Activated CD4-positive, CD25-positive, alpha-beta regulatory T cell treated with anti-CD3 and anti-CD28 coated beads, Interleukin-2, amount 50 U/mL, for 24 hours (primary cell): ENCODE measurements at regions not wholly inside any gene's neighbourhood (a gene's known extent, or its start where the extent isn't known, plus 50 kb on each side); places are given as distances from the start of the nearest gene placed in this dataset.
"Not testable (repeated sequence)": the region's sequence is repeated elsewhere in the genome, so short reads cannot be mapped to it uniquely, and the experiment has no call there.

ENCODE experiments used
- ATAC-seq, 2 donors: fragments of 150-1000 bp; cut with Tn5 transposase; one replicate each; pipeline ENCODE4 v1.10.0; 2021; ENCODE audit warnings: mild to moderate bottlenecking in 1 of 2, moderate library complexity in 1 of 2

DNA sequence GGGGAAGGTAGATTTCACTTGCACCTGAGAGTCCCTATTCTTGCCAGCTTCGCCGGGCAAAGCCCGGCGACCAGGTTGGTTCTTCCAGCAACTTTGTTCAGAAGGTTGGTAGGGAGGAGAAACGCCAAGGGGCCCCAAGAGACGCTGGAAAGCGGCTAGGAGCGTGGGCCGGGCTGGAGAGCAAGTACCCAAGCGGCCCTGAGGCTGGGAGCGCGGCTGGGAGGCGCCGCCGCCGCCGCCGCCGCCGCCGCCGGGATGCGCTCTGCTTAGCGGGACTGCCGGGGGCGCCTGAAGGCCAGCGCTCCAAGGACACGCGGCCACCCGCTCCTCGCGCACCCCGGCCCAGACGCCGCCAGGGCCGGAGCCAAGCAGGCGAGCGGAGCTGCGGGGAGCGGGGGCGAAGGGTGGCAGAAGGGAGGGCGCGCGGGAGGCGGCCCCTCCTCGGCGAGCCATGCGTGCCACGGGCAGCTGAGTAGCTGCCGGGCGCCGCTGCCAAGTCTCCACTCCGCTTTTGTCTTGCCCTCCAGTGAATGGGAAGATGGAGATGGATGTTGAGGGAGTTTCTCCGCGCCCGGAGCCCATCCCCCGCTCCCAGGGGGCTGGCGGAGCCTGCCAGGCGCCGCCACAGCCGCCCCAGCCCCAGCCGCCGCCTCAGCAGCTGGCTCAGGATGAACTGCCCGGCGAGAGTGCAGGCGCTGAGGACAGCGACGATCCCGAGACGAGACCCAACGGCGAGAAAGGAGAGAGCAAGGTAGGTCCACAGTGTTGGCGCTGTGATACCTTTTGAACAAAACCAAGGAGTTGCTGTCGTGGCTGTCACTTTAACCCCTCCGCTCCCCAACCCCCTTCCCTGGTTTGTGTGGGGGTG is 227.4 kb upstream of the AZI2 start:
- no peak for ATAC-seq

DNA sequence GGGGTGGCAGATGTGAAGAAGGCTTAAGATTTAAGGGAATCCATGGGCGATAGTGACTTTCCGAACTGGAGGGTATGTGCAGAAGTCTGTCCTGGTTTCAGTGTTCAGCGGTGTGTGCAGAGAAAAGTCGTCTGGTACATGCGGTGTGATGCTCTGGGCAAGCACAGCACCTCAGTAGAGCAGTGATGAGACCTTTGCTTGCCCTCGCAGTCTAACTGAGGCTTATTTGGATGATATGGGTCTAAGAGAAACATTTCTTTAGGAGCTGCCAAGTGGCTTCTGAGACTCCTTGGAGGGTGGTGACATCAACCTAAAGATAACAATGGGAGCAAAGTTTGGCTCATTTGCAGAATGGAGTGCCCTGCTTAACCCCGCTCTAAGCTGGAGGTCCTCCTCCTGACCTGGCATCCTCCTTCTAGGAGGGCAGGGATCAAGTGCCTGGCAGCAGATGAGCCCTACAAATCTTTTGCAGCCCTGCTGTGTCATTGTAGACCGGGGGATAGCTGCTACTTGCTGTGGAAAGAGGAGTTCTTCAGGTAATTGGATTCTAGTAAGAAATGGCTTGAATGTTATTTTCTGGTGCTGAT is 228.1 kb upstream of the AZI2 start:
- ATAC-seq, result no peak

DNA sequence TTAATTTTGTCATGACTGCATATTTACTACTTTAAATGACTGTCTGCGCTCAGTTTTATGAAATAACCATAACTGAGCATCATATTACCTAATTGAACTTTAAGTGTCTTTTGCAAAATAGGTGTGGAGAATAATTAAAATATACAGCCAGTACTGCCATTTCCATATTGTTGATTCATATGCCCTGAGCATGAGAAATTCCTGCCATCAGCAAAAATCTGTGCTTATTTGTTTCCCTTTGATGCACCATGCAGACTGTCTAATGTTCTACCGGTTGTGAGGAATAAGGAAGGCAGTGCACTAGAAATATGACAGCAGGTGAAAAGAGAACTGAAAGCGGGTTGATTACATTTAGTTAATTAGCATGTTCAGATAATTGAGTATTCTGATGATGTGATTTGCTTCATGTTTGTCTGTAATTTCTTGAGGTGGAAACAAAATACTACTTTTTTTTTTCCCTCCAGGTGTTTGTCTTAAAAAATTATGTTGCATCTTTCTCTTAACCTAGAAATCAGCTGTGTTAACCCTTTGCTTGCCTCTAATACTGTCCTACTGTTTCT is 229.4 kb upstream of the AZI2 start:
- no peak for ATAC-seq

DNA sequence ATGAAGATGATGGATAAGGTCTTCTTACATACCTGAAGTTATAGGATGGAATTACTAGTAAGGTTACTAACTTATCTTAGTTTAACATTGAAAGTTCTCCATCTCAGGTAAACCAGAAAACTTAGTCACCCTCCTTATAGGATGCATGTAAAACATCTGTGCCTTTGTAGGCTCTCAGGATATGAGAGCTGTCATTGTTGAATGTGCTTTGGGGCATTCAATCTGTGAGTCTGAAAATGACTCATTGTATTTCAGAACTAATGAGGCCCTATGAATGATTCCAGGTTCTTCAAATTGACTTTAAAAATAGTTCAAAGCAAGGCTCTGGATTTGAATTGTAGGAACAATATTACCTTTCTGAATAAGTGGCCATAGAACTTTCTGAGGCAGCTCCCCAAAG is 237.7 kb upstream of the AZI2 start:
- ATAC-seq, result no peak

DNA sequence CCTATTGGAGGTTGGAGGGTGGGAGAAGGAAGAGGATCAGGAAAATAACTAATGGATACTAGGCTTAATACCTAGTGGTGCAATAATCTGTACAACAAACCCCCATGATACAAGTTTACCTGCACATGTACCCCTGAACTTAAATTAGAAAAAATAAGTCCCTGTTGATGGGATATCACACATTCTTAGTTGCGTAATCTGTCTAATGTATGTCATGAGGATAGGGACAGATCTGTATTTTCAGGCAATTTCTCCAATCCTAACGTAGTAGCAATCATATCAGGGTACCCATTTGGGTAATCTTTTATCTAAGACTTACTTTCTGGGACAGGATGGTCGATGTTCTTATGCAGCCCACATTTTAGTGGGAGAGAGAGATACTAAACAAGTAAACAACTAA is 239.1 kb upstream of the AZI2 start:
- no peak for ATAC-seq

DNA sequence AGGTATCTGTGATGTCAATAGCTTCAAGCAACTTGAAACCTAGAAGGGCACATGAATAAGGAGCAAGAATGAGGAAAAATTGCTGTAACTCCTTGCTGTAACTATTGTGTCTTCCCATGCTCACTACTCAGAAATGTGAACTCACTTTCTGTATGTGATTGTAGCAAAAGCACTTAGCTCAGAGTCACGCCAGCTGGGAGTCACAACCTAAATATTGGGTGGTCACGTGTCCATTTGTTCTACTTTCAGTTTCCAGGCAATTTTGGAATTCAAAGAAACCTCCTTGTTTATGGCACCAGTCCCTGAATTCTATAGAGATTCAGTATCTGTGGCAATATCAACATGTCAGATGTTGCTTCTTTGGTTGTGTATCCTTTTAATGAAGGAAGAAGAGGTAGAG is 241.6 kb upstream of the AZI2 start:
- no peak for ATAC-seq

DNA sequence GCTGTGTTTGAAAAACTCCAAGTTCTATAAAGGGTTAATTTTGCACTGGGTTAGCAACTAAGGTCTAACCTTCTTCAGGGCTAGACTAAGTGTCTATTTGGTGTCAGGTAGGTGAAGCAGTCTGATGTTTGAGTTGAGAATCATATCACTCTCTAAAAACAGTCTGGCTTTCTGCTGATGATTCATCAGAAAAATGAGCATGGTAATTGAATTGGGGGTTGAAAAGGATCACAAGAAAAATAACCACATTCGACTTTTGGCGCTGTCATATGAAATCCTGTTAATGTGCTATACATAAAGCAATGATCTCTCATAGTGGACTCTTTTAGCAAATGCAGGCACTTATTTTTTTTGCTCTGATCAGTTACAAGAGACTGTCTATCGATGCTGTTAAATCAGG is 242.2 kb upstream of the AZI2 start:
- ATAC-seq, result no peak

DNA sequence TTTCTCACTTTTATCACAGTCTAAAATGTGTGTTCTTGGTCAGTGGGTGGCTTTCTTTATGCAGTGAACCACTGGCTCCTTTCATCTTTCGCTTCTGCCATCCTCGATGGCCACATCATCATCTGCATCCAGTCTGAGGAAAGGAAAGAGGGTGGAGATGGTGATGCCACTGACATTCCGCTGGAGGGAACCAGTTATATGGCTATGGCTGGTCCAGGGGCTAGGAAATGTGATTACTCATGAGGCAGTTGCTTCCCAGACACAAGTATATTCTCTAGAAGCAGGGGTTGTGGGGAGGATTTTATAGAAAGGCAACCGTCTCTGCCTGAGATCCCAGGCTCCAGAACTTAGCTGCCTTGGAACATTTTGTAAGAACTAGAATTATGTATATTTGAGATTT is 246.7 kb upstream of the AZI2 start:
- ATAC-seq, result no peak

DNA sequence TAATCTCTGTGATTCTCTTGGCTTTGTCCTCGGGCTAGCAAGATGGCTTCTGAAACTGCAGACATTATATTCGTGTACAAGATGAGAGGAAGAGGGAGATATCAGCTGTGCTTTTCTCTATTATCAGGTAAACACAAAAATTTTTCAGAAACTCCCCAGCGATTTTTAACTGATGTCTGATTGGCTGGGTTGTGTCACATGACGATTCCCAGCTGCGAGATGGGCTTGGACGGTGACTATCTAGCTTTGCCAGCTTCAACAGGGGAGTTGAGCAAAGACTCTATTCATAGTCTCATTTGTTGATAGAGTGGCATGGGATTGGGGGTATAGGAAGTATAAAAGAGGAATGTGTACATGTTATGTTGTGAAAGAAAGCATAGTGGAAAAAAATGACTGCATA is 248.8 kb upstream of the AZI2 start:
- no peak for ATAC-seq

DNA sequence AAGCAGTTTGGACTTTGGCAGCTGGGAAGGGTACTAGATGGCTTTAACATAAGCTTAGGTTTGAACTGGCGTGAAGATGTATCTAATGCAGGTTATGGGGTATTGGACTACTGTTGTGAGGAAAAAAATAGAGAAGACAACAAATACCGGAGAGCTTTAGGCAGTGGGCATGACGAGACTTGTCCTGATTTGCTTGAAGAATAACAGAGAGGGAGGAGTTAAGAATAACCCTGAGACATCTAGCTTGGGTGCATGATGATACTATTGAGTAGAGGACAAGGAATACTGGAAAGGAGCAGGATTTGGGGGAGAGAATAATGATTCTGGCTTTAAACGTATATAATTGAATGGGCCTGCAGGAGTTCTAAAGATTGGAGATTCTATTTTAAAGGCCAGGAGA is 249.5 kb upstream of the AZI2 start:
- no peak for ATAC-seq

DNA sequence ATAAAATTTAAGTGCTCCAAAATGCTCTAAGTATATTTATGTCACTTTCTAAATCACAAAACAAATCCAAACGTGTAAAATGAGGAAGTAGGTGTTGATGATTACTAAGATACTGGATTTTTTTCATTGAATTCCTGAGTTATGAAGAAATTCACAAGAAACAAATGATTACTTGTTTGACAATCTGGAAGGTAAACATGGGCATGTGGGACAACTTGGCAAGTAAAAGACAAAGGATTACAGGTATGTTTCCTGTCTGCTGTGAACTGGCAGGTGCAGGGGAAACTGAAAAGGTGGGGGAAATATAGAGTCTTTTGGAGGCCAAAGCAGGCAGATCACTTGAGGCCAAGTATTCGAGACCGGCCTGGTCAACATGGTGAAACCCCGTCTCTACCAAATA is 252.7 kb upstream of the AZI2 start:
- no peak for ATAC-seq

DNA sequence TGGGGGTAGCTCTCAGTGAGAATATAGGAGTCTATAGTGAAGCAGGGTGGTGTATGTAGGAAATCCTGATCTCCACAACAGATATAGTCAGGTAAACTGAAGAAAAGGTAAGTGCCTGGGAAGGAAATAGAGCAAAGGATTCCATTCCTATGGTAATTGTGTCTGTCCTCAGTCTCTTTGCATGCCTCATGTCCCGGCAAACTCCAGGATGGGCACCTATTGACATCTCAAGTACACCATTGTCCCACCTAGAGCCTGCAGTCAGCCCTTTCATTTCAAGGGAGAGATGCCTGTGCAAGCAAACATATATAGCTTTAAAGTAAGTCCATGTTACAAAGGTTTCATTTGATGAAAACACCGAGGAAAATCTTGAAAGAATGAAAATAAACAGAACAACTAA is 257.7 kb upstream of the AZI2 start:
- ATAC-seq, result no peak

DNA sequence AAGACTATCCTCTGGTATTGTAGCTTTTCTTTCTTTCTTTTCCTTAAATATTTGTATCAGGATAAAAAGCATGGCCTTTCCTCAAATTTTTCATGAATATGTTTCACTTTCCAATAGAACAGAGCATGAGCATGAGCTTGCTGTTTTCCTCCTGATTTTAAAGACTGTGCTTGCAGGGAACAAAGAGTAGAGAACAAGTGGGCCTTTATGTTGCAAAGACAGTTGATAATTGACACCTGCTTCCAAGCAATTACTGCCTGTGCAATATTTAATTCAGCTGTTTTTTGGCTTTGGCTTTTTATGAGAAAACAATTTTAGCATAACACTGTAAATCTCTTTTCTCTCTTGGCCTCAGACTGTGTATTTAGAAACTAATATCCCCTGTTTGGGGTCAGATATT is 263.6 kb upstream of the AZI2 start:
- no peak for ATAC-seq

DNA sequence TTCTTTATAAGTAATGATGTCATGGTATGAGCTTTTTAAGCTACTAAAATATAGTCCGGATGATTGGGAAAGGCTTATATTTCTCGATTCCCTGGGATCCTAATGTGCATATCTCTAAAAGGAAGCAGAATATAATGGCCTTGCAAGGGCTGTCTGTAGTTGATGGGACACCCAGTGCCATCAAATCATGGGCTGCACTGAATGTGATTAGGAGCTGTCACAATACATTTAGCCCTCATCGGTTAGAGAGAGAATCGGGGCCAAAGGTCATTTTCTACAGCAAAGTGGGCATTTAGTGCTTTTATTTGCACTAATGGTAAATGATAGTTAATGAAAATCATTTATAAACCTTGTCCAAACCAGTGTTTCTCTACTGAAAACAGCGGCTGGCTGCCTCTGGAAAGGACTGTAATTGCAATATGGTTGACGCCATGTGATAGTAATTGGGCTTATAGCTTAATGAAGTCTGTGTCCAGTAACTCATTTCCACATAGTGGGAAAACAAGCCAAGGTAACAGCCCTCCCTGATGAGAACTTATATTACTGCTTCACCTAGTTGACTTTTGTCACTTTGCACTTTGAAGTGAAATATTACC is 265.0 kb upstream of the AZI2 start:
- no peak for ATAC-seq

DNA sequence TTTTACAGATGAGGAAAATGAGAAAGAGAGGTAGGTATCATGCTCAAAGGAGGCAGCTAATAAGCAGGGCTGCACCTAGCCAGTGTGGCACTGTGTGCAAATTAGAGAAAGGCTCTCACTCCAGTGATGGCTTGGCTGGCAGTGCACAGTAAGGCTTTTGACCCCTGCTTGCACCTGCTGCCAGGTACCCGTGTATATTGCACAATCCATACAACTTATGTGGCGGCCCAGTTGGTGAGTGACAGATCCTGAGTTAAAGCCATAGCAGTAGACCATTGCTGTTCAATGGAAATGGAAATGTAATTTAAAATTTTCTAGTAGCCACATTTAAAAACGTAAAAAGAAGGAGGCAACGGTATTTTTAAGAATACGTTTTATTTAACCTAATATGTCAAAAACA is 266.4 kb upstream of the AZI2 start:
- no peak for ATAC-seq

DNA sequence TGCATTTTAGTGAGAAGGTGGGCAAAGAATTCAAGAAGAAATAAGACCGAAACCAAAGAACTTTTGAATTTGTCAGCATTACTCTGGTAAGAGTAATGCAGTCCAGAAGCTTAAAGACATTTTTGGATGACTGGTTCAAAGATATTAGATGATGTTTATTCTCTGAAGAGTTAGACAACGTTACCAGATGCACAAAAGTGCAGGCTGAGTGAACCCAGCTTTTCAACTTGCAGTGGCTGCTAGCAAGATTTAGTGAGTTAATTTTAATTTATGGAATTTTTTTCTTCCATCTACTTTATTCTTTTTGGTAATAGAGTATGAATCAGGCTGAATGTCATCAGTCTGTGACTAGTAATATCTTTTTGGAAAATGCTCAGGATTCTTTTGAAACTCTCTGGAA is 267.3 kb upstream of the AZI2 start:
- ATAC-seq, result no peak

DNA sequence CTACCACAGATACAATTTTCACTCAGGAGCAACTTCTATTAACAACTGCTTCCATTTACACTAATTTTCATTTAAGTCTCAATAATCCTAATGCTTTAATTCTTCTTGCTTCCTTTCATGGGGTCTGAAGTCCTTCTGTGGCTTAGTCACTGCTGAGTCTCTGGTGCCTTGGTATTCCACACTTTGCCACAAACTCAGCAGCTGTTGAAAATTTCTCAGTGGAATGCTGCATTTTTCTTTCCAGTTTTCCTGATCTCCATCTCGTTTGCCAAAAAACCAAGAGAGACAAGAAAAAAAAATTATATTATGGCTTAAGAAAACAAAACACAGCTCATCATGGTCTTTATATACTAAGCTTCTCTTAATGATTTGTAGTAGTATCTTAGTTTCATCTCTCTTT is 269.2 kb upstream of the AZI2 start:
- ATAC-seq, result no peak

DNA sequence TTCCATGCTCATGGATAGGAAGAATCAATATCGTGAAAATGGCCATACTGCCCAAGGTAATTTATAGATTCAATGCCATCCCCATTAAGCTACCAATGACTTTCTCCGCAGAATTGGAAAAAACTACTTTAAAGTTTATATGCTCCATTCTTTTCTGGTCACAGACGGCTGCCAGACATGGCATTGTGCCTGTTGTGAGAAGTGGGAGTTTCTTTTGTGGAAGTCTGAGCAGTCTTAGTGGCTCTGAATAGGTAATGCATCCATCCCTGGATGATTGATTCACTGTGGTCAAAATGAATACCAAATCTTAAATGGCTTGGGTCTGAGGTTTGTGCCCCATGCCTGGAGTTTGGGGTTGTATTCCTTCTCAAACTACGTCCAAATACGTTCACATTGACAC is 274.5 kb upstream of the AZI2 start:
- ATAC-seq, result no peak

DNA sequence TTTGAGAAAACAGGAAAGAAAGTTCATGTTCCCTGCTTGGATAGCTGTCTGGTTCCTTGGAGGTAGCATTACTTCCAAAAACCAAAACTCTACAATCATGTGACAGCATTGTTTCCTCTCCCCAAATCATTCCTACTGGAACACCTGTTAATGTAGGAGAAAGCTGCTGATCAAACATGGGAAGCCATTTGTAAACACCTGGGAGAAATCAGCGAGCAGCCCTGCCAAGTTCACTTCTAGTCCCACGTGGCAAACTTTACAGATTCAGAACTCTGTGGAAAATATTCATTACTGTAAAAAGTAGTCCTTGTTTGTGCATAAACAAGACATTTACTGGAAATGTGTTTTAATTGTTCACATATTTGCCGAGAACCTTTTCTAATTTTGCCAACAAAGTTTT is 275.5 kb upstream of the AZI2 start:
- no peak for ATAC-seq

DNA sequence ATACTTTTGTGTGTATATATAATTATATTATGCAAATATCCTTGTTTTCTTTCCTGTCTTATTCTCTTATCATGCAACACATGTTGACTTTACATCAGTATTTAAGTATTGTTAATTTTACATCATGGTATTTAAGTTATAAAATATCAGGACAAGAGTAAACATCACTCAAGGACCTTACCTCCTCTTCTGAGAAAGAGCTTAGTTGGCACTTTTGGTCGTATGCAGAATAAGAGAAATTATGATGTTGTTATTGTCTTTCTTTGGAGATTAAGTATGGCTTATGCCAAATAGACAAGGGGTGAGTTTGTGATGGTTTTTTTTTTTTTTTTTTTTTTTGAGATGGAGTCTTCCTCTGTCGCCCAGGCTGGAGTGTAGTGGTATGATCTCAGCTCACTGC is 279.2 kb upstream of the AZI2 start:
- ATAC-seq, result not testable (repeated sequence)

DNA sequence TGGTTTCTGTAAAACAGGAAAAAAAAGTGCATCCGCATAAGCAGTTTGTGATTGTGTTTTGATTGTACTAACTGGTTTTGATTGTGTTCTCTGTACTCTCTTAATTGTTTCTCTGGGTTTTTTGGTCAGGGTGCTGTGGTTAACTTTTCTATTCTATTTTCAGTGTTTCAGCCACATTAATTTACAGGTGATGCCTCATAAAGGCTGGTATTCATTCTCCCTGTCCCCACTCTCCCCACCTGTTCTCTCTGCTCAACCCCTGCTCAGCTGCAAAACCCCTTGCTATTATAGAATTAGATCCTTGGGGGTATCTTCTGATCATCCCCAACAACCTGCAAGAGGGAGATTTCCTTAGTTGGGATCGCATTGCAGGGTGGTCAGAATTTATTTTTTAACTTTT is 285.4 kb upstream of the AZI2 start:
- no peak for ATAC-seq

DNA sequence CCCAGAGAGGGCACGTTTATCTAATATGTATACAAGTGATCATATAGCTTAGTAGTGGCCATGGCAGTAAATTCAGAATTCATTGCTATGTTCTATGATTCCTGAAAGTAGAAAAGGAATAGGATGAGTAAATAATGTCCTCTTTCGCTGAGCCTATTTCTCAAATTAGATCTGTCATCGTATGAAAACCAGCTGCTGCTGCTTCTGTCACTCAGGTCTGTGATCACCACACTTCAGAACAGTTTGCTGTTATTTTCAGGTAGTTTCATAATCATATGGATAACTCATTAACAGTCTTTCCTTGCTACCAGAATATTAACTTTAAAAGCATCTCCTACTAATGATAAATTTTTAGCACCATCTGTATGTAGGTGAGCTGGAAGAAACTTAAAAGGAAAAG is 289.1 kb upstream of the AZI2 start:
- no peak for ATAC-seq

DNA sequence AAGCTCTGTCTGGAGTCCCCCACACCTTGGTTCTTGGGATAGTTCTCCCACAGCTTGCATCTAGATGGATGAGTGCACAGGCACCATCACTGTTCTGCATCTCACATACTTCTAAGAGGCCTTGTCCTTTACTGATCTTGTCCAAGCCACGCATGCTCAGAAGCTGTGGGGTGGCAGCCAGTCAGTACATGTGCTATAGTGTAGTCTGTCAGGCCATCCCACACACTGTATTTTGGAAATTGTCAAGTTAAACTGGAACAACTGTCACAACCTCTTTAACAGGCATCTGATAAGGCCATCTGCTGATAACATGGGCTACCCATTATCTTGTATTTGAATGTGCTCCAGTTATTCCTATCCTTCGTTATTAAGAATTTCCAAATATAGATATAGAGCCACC is 296.5 kb upstream of the AZI2 start:
- ATAC-seq, result no peak

DNA sequence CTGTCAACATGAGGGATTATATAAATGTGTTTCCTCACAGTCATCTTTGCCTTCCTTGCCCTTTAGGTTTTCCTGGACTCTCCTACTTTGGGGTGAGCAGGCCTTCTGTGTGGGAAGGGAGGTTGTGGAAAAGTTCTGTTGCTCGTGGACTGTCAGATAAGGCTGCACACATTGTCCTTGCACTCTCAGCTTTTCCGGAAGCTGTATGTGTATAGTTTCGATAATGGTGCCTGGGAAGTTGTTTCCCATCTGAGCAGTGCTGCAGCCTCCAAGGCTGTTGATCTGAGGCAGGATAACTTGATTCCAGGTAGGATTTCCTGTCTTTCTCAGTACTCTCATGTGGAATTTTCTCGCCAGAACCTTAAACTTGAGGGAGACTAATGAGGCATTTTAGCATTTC is 297.8 kb upstream of the AZI2 start:
- ATAC-seq, result no peak
